IMR-90 (cell line): ENCODE measurements at regions not wholly inside any gene's neighbourhood (a gene's known extent, or its start where the extent isn't known, plus 50 kb on each side); places are given as distances from the start of the nearest gene placed in this dataset. TPM values are rescaled to one million over a fixed set of nuclear protein-coding genes. Genes with fewer than 3 reads are reported as not detected.

Experiments
- microRNA-seq, 2 experiments: library from miRNA; stranded (forward) in 1 of 2; unstranded in 1 of 2; fragments of 10-50 nt in 1 of 2; fragments of <30 nt in 1 of 2; gene quantifications in 1 of 2; microRNA quantifications in 1 of 2; one replicate each; pipeline versions ENCODE3 to v1.1.0; 2013 to 2020; ENCODE audit not compliant: insufficient read depth in 1 of 2, insufficient read length in 1 of 2, unreplicated experiment in 1 of 2
- small RNA-seq, 5 experiments: library from RNA; depleted of rRNA; stranded (forward); fragments of <200 nt; gene quantifications; one replicate each; pipeline ENCODE3, GENCODE V24; 2012

Small RNA genes lying in the stretch of these regions (microRNA-seq; reads per million reads assigned to microRNA genes)
- gene RNA5SP311 (ENCODE audit: insufficient read depth, insufficient read length): not detected

Small RNA genes lying in the stretch of these regions (small RNA-seq; reads per million reads assigned to genes)
- gene RNA5SP311: 0 reads per million in 5 experiments
